MG63 (cell line): ENCODE measurements at regions not wholly inside any gene's neighbourhood (a gene's known extent, or its start where the extent isn't known, plus 50 kb on each side); places are given as distances from the start of the nearest gene placed in this dataset.
"Not testable (repeated sequence)": the region's sequence is repeated elsewhere in the genome, so short reads cannot be mapped to it uniquely, and the experiment has no call there.

Experiments
- DNase-seq: peaks from one replicate; pipeline ENCODE4 v3.0.0-alpha.2; 2020
- H3K27me3 ChIP-seq: fragments of 250-450 bp; sonication (Bioruptor Pico); 2 replicates; pipeline ENCODE4 v1.5.1; 2020; ENCODE audit warnings: mild to moderate bottlenecking, moderate library complexity
- H3K36me3 ChIP-seq: fragments of 250-450 bp; sonication (Bioruptor Pico); 2 replicates; pipeline ENCODE4 v1.5.1; 2020; ENCODE audit warnings: mild to moderate bottlenecking, moderate library complexity
- H3K4me3 ChIP-seq: fragments of 250-450 bp; sonication (Bioruptor Pico); 2 replicates; pipeline ENCODE4 v1.5.1; 2020; ENCODE audit warnings: mild to moderate bottlenecking, moderate library complexity
- H3K9me3 ChIP-seq: fragments of 250-450 bp; sonication (Bioruptor Pico); 2 replicates; pipeline ENCODE4 v1.5.1; 2020; ENCODE audit warnings: mild to moderate bottlenecking, moderate library complexity

DNA sequence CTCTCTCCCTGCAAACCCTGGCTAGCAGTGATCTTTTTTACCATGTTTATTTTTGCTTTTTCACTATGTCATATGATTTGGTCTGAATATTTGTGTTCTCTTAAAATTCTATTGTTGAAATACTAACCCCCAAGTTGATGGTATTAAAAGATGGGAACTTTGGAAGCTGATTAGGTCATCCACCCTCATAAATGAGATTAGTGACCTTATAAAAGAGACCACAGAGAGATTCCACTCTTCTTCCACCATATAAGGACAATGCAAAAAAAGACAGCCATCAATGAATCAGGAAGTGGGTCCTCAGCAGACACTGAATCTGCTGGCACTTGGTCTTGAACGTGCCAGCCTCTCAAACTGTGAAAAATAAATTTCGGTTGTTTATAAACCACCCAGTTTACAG, 112.8 kb upstream of the KCND2 start:
- Histone ChIP-seq H3K27me3 (no peaks in the 10 kb centered on the region), H3K9me3 (no peaks in the 10 kb centered on the region), H3K4me3 (no peak overlapping the region), H3K36me3 (no peaks in the 10 kb centered on the region)
- no peak for DNase-seq

DNA sequence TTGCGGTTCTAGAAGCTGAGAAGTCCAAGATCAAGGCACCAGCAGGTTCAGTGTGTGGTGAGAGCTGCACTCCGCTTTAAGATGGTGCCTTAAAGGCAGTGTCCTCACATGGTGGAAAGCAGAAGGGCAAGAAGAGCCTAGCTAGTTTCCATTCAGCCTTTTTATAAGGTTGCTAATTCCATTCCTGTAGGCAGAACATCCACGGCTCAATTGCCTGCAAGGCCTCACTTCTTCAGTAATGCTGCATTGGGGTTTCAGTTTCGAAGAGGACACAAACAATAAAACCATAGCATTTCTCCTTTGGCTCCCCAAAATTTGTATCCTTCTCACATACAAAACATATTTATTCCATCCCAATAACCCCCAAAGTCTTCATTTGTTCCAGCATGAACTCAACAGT, 109.5 kb upstream of the KCND2 start:
- no peak for DNase-seq
- Histone ChIP-seq H3K9me3 (no peaks in the 10 kb centered on the region), H3K4me3 (no peak overlapping the region), H3K27me3 (no peaks in the 10 kb centered on the region), H3K36me3 (no peaks in the 10 kb centered on the region)

DNA sequence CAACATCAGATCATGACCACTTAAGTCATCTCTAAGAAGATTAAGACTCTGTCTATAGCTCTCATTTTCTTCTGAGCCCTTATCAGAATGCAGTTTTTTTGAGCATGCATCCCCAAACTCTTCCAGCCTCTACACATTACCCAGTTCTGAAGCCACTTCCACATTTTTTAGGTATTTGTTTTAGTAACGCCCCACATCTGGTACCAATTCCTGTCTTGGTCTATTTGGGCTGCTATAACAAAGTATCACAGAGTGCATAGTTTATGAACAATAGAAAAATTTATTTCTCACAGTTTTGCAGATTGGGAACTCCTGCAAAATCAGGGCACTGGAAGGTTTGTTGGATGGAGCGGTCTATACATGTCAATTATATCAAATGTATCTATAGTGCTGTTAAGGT, 107.7 kb upstream of the KCND2 start:
- no peaks in the 10 kb centered on the region for H3K36me3 ChIP-seq
- H3K27me3 ChIP-seq, result no peaks in the 10 kb centered on the region
- H3K9me3 ChIP-seq, result no peaks in the 10 kb centered on the region
- no peak overlapping the region for H3K4me3 ChIP-seq
- DNase-seq, result no peak

DNA sequence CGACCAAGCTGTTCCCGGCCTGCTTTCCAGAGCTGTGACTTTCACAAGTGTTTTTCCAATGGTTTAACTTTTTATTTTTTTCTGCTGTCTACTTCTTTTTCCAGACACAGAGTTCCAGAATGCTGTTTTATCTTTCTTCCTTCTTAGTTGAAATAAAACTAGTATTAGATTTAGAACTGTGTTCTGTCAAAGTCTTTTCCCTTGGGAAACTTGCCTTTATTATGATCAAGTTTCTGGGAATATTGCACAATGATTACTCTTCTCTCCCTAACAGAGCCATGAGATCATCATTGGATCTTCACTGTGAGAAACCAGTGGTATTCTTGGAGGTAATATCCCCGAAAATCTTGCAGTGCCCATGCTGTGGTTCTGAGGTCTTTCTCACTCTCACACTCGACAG, 104.9 kb upstream of the KCND2 start:
- DNase-seq, result no peak

DNA sequence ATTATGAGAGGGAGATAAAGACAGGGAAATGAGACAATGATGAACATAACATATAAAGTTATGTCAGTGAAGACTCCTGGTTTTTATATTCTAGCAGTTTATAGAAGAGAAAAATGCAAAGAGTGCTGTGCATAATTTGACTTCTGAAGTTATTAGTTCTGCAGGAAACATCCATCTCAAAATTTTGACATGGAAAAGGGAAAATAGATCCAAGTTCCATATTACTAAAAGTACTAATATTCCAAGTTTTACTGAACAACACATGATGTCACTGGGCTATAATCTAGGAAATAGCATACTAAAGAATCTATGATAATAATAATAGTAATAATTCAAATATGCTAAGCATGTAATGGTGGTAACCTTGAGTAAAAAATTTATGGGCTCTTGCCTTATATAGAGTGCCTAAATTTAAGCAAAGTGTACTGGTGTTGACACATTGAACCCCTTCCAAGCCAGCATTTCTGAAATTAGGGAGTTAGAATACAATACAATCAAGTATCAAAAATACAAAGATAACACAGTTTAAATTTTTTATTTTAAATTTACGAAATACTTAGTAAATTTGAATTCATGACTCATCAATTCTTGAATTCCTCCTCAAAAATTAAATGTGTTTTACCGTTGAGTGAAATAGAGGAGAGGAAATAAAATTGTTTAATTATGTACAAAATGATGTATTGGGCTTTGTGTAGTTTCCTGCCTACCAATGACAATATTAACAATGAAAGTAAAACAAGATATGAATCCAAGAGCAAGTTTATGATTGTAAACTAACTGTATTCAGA, 102.8 kb upstream of the KCND2 start:
- DNase-seq, result no peak
- Histone ChIP-seq H3K9me3 (no peaks in the 10 kb centered on the region), H3K36me3 (no peaks in the 10 kb centered on the region), H3K27me3 (no peaks in the 10 kb centered on the region), H3K4me3 (no peak overlapping the region)

More for the DNA sequence above, 104.9 kb upstream of the KCND2 start:
- Histone ChIP-seq H3K27me3 (no peaks in the 10 kb centered on the region), H3K9me3 (no peaks in the 10 kb centered on the region), H3K4me3 (no peak overlapping the region), H3K36me3 (no peaks in the 10 kb centered on the region)

DNA sequence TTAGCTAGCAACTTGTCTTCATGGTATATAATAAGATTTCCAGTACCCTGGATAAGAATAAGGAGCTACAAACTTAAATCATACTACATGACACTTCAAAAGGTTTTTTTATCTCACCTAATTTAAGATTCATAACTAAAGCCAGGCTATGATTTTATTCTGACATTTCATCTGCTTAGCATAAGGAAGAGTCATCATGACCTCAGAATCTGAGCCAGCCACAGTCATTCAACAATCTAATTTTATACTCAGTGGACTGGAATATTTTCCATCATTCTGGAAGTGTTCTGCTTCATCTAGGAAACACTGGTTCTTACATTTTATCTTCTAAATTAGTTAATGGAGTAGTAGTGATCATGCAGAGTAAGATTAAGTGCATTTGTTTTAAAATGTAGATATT, 102.1 kb upstream of the KCND2 start:
- Histone ChIP-seq H3K27me3 (no peaks in the 10 kb centered on the region), H3K9me3 (no peaks in the 10 kb centered on the region), H3K36me3 (no peaks in the 10 kb centered on the region), H3K4me3 (no peak overlapping the region)
- DNase-seq, result no peak

DNA sequence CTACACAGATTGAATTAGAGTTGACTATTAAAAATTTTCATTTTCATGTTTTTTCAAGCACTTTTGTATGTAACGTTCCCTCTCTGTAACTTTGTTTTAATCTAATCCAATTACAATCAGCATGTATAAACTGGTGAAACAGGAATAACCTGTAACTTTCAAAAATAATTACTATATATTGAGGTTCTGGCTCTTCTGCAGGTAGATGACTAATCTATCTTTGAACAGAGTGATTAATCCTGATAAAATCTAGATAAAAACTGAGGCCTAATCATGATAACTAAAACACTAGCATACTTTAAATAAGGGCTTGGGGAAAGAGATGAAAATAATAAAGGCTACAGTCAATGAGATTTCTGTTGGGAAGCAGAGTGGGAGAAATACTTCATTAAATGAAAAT, 101.6 kb upstream of the KCND2 start:
- H3K36me3 ChIP-seq, result no peaks in the 10 kb centered on the region
- H3K27me3 ChIP-seq, result no peaks in the 10 kb centered on the region
- DNase-seq, result no peak
- H3K4me3 ChIP-seq, result no peak overlapping the region
- no peaks in the 10 kb centered on the region for H3K9me3 ChIP-seq

DNA sequence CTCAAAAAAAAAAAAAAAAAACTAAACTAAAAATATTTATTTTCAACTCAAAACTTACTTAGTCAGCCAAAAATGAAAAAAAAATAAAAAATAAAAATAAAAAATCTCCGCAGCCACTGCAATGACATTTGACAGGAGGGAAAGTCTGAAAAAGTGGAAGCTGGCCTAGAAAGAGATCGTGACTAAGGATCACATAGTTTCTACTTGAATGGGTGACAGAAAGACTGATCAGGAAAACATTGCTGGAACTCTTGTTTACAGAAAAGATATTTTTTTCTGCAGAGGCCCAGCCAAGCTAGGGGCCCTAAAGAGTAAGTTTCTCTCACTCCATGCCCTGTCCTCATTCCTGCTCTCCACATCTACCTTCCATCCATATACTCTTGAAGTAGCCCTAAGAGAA, 92.8 kb upstream of the KCND2 start:
- DNase-seq, result no peak
- Histone ChIP-seq H3K4me3 (no peak overlapping the region), H3K9me3 (no peaks in the 10 kb centered on the region), H3K36me3 (no peaks in the 10 kb centered on the region), H3K27me3 (no peaks in the 10 kb centered on the region)

DNA sequence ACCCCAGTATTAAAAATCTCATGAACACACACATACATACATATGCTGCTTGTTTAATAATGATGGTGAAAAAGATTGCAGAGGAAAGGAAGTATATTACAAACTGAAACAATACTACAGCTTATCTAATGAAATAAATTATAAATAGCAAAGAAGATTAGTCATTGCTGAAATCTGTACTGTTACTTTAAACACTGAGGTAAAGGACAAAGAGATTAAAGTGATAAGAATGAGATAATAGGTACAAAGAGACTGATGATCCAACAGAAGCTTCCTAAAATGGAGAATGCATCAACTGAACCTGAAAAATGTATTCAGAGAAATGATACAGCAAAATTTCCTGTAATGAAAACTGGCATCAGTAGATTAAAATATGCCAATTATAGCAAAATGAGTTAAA, 91.5 kb upstream of the KCND2 start:
- Histone ChIP-seq H3K9me3 (no peaks in the 10 kb centered on the region), H3K27me3 (no peaks in the 10 kb centered on the region), H3K36me3 (no peaks in the 10 kb centered on the region), H3K4me3 (no peak overlapping the region)
- DNase-seq, result no peak

DNA sequence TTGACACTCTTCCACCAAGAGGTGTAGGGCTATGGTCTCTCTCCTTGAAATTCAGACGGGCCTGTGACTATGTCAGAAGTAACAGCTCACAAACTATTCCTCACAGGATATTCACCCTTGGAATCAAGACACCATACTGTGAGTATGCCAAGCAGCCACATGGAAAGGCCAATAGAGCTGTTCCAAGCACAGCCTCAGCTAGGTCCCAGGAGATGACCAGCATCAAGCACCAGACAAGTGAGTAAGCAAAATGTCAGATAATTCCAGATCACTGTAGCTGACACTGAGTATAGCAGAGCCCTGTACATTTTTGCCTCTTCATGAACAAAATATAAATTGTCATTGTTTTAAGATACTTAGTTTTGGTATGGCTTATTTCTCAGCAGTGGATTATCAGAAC, 88.1 kb upstream of the KCND2 start:
- DNase-seq, result no peak

DNA sequence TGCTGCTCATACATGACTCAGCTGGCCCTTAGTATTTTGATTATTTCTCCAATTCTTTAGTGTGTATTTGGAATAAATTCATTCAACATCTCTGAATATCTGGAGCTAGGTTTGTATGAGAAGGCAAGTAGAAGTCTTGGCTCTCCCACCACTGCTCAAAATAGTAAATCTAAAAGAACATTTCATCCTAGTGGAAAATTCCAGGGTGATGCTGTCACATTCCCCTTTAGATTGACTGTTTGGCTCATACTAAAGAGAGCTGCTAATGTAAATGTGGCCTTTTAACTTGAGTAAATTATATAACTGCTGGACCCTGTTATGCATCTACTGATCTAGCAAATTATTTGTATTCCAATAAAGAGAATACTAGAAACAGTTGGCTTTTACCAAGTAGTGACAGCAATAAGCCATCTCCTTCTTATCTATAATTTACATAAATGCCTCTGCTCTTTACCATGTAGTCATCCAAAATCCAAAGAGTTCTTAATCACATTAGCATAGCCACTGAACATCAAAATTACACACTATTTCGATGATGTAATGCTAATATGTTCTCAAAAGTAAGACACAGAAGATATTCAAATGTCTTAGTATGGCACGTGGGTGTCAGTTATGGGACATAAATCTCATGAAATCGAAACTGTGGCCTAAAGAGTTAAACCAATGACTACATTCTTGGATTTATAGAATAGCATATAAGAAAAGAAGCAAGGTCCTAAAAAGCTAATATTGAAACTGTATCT, 86.9 kb upstream of the KCND2 start:
- H3K27me3 ChIP-seq, result no peaks in the 10 kb centered on the region
- no peaks in the 10 kb centered on the region for H3K36me3 ChIP-seq
- no peak for DNase-seq
- H3K4me3 ChIP-seq, result no peak overlapping the region
- no peaks in the 10 kb centered on the region for H3K9me3 ChIP-seq

More for the DNA sequence above, 88.1 kb upstream of the KCND2 start:
- Histone ChIP-seq H3K9me3 (no peaks in the 10 kb centered on the region), H3K36me3 (no peaks in the 10 kb centered on the region), H3K27me3 (no peaks in the 10 kb centered on the region), H3K4me3 (no peak overlapping the region)

DNA sequence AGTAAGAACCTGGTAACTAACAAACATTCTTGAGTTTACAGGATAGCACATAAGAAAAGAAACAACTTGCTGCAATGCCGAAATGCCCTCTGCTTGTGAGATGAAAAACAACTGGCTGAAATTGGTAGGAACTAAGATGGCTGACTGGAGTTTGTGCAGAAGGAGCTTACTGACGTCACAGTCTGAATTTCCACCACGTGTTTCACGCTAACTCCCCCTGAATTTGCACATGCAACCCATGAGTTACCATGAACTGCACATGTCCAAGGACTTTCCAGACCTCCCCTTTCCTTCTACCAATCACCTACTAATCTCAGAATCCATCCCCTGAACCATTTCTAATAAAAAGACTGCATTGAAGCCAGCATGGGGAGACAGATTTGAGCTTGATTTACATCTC, 86.3 kb upstream of the KCND2 start:
- no peak for DNase-seq
- H3K9me3 ChIP-seq, result no peaks in the 10 kb centered on the region
- no peaks in the 10 kb centered on the region for H3K27me3 ChIP-seq
- H3K4me3 ChIP-seq, result no peak overlapping the region
- no peaks in the 10 kb centered on the region for H3K36me3 ChIP-seq

DNA sequence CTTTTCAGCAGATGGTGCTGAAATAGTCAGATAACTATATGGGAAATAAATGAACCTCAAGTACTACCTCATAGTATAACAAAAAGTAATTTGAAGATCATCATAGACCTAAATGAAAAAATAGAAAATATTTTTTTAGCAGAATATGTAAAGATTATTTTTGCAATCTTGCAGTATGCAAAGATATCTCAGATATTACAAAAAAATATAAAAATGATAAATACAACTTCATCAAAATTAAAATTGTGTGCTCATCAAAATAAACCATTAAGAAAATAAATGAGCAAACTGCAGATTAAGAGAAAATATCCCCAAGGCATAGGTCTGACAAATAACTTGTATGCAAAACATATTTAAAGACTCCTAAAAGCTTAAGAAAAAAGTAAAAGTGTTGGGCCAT, 83.4 kb upstream of the KCND2 start:
- no peaks in the 10 kb centered on the region for H3K9me3 ChIP-seq
- H3K27me3 ChIP-seq, result no peaks in the 10 kb centered on the region
- no peaks in the 10 kb centered on the region for H3K36me3 ChIP-seq
- DNase-seq, result no peak
- H3K4me3 ChIP-seq, result no peak overlapping the region

DNA sequence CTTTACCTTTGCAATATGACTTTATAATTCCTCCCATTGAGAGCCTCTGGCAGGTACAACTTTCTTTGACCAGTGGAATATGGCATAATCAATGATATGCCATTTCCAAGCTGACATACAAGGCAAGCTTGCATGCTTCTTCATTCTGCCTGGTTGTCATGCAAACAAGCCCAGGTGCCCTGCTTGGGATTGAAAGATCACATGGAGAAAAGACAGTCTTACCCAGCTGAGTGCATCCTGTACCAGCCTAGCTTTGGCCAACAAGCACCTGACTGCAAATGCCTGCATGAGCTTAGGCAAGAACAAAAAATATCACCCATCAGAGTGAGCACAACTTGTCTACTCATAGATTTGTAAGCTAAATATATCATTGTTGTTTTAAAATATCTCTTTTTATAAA, 82.9 kb upstream of the KCND2 start:
- Histone ChIP-seq H3K4me3 (no peak overlapping the region), H3K9me3 (no peaks in the 10 kb centered on the region), H3K36me3 (no peaks in the 10 kb centered on the region), H3K27me3 (no peaks in the 10 kb centered on the region)
- DNase-seq, result no peak

DNA sequence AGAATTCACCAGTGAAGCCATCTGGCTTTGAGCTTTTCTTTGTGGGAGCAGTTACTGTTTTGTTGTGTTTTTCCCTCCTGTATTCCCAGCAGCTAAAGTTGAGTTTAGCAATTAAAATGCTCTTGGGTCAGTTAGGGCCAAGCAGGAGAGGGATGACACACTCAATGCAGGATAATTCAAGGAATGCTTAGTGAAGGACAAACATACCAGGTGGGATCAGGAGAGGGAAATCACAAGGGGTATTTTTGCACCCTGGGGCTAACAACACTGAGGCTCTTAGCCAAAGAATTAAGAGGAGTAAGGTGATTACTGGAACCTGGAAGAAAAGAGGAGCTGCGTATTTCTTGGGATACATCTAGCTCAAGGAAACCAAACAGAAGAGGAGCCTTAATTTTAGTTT, 82.4 kb upstream of the KCND2 start:
- no peaks in the 10 kb centered on the region for H3K36me3 ChIP-seq
- no peaks in the 10 kb centered on the region for H3K9me3 ChIP-seq
- no peak for DNase-seq
- no peak overlapping the region for H3K4me3 ChIP-seq
- no peaks in the 10 kb centered on the region for H3K27me3 ChIP-seq

DNA sequence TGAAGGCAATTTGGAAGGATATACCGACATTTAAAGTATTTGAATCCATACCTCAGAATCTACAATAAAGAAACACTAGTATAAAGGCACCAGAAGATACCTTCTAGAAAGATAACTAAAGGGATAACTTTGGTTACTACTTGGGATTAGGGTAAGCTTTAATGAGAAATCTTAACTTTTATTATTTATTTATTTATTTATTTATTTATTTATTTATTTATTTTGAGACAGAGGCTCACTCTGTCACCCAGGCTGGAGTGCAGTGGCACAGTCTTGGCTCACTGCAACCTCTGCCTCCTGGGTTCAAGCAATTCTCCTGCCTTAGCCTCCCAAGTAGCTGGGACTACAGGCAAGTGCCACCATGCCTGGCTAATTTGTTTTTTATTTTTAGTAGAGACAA, 81.6 kb upstream of the KCND2 start:
- H3K36me3 ChIP-seq, DNase-seq, H3K4me3 ChIP-seq, H3K27me3 ChIP-seq, H3K9me3 ChIP-seq: not testable (repeated sequence)

DNA sequence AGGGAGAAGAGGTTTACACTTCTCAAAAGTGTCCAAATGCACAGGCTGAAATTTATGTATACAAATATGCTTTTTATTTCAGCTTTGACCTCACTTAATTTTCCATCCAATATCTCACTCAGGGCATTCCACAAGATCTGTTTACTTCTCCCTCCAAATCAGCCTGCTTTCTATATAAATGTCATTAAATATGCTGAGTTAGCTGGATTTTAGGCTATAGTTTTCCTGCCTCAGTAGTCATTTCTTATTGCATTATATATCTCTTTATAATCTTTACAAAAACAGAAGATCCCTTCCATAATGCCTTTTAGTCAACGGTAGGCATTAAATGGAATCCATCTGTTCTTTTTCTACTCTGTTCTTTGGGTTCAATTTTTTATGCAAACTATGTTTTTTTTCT, 71.7 kb upstream of the KCND2 start:
- Histone ChIP-seq H3K36me3 (no peaks in the 10 kb centered on the region), H3K4me3 (no peak overlapping the region), H3K9me3 (no peaks in the 10 kb centered on the region), H3K27me3 (no peaks in the 10 kb centered on the region)
- DNase-seq, result no peak

DNA sequence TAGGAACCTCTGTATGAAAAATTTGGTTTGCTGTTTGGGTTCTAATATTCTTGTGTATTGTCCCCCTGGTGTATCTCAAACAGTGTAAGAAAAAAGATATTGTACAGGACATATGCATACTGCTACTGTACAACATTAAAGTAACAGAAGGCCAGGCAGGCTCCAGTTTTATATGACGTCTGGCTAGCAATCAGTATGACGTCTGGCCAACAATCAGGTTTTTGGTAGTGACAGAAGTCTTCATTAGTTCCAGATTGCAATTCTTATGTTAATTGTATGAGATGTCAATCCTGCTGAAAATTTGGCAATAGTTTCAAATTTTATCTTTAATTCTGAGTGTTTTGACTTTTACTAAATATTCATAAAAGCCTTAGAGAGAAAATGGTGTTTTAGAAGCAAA, 67.9 kb upstream of the KCND2 start:
- Histone ChIP-seq H3K36me3 (no peaks in the 10 kb centered on the region), H3K4me3 (no peak overlapping the region), H3K27me3 (no peaks in the 10 kb centered on the region), H3K9me3 (no peaks in the 10 kb centered on the region)
- no peak for DNase-seq
